Panc1 (cell line): ENCODE measurements at regions not wholly inside any gene's neighbourhood (a gene's known extent, or its start where the extent isn't known, plus 50 kb on each side); places are given as distances from the start of the nearest gene placed in this dataset.

Experiments
- ATAC-seq: fragments of 200-7000 bp; cut with Tn5 transposase; 2 replicates; pipeline ENCODE4 v1.9.1; 2020; ENCODE audit warnings: mild to moderate bottlenecking, moderate library complexity
- BruUV-seq: library from RNA; stranded (reverse); fragments of 400-500 nt; replicated peaks from 2 replicates; lab custom pipeline; 2021; lab: Mats Ljungman, UMichigan
- CTCF ChIA-PET: fragments of 300-600 bp; sonication (Branson Sonifier 250); formaldehyde crosslinking; loops from one replicate; lab custom pipeline; 2022; ENCODE audit warnings: antibody characterized with exemption; lab: Charles Lee
- POLR2A ChIA-PET: fragments of 300-600 bp; sonication (Branson Sonifier 250); formaldehyde crosslinking; loops from one replicate; lab custom pipeline; 2022; ENCODE audit warnings: antibody characterized with exemption; lab: Charles Lee
- DNase-seq: peaks from one replicate; pipeline ENCODE4 v3.0.0-alpha.2; 2010; ENCODE audit warnings: low read depth, low spot score
- H3K27ac ChIP-seq: 2 replicates; pipeline ENCODE4 v1.5.1; 2011; ENCODE audit warnings: mild to moderate bottlenecking, low read length, inconsistent platforms
- H3K27me3 ChIP-seq: fragments of 200-500 bp; sonication (Bioruptor generic); 2 replicates; pipeline ENCODE4 v1.6.0; 2014; ENCODE audit warnings: low read length, inconsistent platforms; ENCODE audit not compliant: control insufficient read depth, insufficient read depth
- H3K36me3 ChIP-seq: fragments of 200-500 bp; sonication (Bioruptor generic); 2 replicates; pipeline ENCODE4 v1.5.1; 2014; ENCODE audit warnings: inconsistent platforms, mild to moderate bottlenecking, low read length, moderate library complexity; ENCODE audit not compliant: control insufficient read depth, insufficient read depth
- H3K4me1 ChIP-seq: 2 replicates; pipeline ENCODE4 v1.5.1; 2011; ENCODE audit warnings: inconsistent platforms, mild to moderate bottlenecking, low read length, moderate library complexity; ENCODE audit not compliant: control insufficient read depth, insufficient read depth
- H3K4me3 ChIP-seq, 2 experiments: 2 replicates each; pipeline ENCODE4 v1.5.1; 2011 to 2012; ENCODE audit warnings: low read depth in 2 of 2, low read length in 2 of 2, mild to moderate bottlenecking in 2 of 2, inconsistent platforms in 1 of 2, moderate library complexity in 1 of 2
- H3K9me3 ChIP-seq: fragments of 200-500 bp; sonication (Bioruptor generic); 2 replicates; pipeline ENCODE4 v1.5.1; 2014; ENCODE audit warnings: low read depth, mild to moderate bottlenecking, inconsistent platforms, low read length, moderate library complexity; ENCODE audit not compliant: control insufficient read depth, insufficient read depth
- POLR2AphosphoS5 ChIP-seq: IDR thresholded peaks from 2 replicates; pipeline ENCODE4 v1.6.1; 2012; ENCODE audit warnings: mild to moderate bottlenecking, low read depth, low read length, moderate library complexity
- SIN3A ChIP-seq: IDR thresholded peaks from 2 replicates; pipeline ENCODE4 v1.6.1; 2012; ENCODE audit warnings: low read depth, mild to moderate bottlenecking, low read length, moderate library complexity, borderline replicate concordance; ENCODE audit not compliant: insufficient read depth
- TCF7L2 ChIP-seq: IDR thresholded peaks from 2 replicates; pipeline ENCODE4 v1.6.1; 2011; ENCODE audit warnings: mild to moderate bottlenecking, low read depth, low read length, inconsistent platforms
- in situ Hi-C: cut with HindIII; loops from 2 replicates; pipeline ENCODE4 v1.10.0; 2016; ENCODE audit warnings: low sequenced_read_pairs, low pct_unique_long_range_greater_than_20kb
- intact Hi-C: fragments of 100-400 bp; cut with micrococcal nuclease; formaldehyde crosslinking; loops from one replicate; pipeline ENCODE4 v1.10.0; 2022; ENCODE audit not compliant: unreplicated experiment
- TF ChIP-seq, protein P1 (sequence below): fragments of 450-650 bp; IDR thresholded peaks from 2 replicates; pipeline ENCODE4 v1.5.1; 2017; ENCODE audit warnings: mild to moderate bottlenecking
- TF ChIP-seq, protein P2 (sequence below), 2 experiments: IDR thresholded peaks; 2 replicates each; pipeline ENCODE4 v1.6.1; 2011 to 2012; ENCODE audit warnings: low read depth in 2 of 2, control low read depth in 1 of 2, low read length in 1 of 2, mild to moderate bottlenecking in 1 of 2, moderate library complexity in 1 of 2; ENCODE audit not compliant: insufficient read depth in 1 of 2

DNA sequence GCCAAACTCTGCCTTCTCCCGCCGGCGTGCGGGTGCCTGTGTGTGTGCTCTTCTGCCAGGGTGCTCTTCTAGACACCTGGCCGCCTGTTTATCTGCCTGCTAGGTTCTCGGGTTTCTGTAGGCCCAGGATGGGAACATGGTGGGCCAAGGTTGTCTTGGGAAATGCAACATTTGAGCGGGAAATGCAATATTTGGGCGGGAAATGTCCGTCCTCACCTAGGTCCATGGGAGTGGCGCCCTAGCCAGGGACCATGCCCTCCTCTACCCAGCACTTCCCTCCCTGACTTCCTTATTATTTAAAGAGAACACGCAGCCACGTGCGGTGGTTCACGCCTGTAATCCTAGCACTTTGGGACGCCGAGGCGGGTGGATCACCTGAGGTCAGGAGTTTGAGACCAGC, 392.6 kb downstream of the FAT4 start:
- no peak overlapping the region for H3K27ac ChIP-seq
- ChIA-PET POLR2A (no interaction called here), CTCF (no interaction called here)
- intact Hi-C loops (no loop called here), in situ Hi-C loops (no loop called here)
- H3K4me3 ChIP-seq = no peak overlapping the region
- no peak for ATAC-seq
- H3K36me3 ChIP-seq = no peaks in the 10 kb centered on the region
- H3K4me1 ChIP-seq = no peaks in the 10 kb centered on the region
- TF ChIP-seq POLR2AphosphoS5 (no peak), SIN3A (no peak), TCF7L2 (no peak)
- TF ChIP-seq, protein P1, sequence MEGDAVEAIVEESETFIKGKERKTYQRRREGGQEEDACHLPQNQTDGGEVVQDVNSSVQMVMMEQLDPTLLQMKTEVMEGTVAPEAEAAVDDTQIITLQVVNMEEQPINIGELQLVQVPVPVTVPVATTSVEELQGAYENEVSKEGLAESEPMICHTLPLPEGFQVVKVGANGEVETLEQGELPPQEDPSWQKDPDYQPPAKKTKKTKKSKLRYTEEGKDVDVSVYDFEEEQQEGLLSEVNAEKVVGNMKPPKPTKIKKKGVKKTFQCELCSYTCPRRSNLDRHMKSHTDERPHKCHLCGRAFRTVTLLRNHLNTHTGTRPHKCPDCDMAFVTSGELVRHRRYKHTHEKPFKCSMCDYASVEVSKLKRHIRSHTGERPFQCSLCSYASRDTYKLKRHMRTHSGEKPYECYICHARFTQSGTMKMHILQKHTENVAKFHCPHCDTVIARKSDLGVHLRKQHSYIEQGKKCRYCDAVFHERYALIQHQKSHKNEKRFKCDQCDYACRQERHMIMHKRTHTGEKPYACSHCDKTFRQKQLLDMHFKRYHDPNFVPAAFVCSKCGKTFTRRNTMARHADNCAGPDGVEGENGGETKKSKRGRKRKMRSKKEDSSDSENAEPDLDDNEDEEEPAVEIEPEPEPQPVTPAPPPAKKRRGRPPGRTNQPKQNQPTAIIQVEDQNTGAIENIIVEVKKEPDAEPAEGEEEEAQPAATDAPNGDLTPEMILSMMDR = no peak
- TF ChIP-seq, protein P2, sequence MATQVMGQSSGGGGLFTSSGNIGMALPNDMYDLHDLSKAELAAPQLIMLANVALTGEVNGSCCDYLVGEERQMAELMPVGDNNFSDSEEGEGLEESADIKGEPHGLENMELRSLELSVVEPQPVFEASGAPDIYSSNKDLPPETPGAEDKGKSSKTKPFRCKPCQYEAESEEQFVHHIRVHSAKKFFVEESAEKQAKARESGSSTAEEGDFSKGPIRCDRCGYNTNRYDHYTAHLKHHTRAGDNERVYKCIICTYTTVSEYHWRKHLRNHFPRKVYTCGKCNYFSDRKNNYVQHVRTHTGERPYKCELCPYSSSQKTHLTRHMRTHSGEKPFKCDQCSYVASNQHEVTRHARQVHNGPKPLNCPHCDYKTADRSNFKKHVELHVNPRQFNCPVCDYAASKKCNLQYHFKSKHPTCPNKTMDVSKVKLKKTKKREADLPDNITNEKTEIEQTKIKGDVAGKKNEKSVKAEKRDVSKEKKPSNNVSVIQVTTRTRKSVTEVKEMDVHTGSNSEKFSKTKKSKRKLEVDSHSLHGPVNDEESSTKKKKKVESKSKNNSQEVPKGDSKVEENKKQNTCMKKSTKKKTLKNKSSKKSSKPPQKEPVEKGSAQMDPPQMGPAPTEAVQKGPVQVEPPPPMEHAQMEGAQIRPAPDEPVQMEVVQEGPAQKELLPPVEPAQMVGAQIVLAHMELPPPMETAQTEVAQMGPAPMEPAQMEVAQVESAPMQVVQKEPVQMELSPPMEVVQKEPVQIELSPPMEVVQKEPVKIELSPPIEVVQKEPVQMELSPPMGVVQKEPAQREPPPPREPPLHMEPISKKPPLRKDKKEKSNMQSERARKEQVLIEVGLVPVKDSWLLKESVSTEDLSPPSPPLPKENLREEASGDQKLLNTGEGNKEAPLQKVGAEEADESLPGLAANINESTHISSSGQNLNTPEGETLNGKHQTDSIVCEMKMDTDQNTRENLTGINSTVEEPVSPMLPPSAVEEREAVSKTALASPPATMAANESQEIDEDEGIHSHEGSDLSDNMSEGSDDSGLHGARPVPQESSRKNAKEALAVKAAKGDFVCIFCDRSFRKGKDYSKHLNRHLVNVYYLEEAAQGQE (IDR thresholded peaks at IDR 0.05; ENCODE audit: insufficient read depth in 1 of 2, low read depth in 2 of 2, low read length in 1 of 2) = no peak
- no TSS peak for BruUV-seq
- H3K9me3 ChIP-seq = no peaks in the 10 kb centered on the region
- DNase-seq = no peak
- H3K27me3 ChIP-seq = no peaks in the 10 kb centered on the region

DNA sequence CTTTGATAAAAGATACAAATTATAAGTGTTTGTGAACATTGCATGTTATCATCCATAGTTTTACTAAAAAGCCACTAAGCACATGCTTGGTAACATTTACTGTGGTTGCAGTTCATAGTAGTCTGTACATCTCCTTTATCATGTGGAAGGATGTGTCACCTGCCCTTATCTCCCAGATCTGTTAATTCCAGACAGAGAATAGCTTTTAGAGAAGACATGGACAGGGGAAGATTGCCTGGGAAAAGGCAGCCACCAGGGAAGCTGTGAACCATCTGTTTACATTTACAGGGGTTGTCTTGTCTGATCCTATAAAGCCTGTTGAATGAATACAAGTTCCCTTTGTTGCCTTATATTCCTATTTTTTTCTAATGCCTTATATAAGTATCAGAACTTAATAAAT, 396.0 kb downstream of the FAT4 start:
- H3K4me1 ChIP-seq = no peaks in the 10 kb centered on the region
- no peaks in the 10 kb centered on the region for H3K9me3 ChIP-seq
- no peak for ATAC-seq
- intact Hi-C loops (no loop called here), in situ Hi-C loops (no loop called here)
- TF ChIP-seq SIN3A (no peak), TCF7L2 (no peak), POLR2AphosphoS5 (no peak)
- TF ChIP-seq, protein P1 = no peak
- TF ChIP-seq, protein P2 (IDR thresholded peaks at IDR 0.05; ENCODE audit: insufficient read depth in 1 of 2, low read depth in 2 of 2, low read length in 1 of 2) = no peak
- no TSS peak for BruUV-seq
- no peaks in the 10 kb centered on the region for H3K36me3 ChIP-seq
- POLR2A ChIA-PET = no interaction called here
- no peak overlapping the region for H3K4me3 ChIP-seq
- DNase-seq = no peak
- no peaks in the 10 kb centered on the region for H3K27me3 ChIP-seq
- no peak overlapping the region for H3K27ac ChIP-seq
- CTCF ChIA-PET = no interaction called here
